Type B pancreatic cell (in vitro differentiated cells): ENCODE measurements at regions not wholly inside any gene's neighbourhood (a gene's known extent, or its start where the extent isn't known, plus 50 kb on each side); places are given as distances from the start of the nearest gene placed in this dataset.

Experiments used
- DNase-seq: peaks from one replicate; pipeline ENCODE4 v3.0.0; 2021; ENCODE audit warnings: mixed read lengths; ENCODE audit not compliant: unreplicated experiment; ENCODE audit errors: extremely low spot score
- H3K27ac Mint-ChIP-seq: 2 replicates; pipeline ENCODE4 v1.8.0; 2021; ENCODE audit warnings: mild to moderate bottlenecking, mixed read lengths
- H3K27me3 Mint-ChIP-seq: 2 replicates; pipeline ENCODE4 v1.8.0; 2021; ENCODE audit warnings: mixed read lengths
- H3K36me3 Mint-ChIP-seq: 2 replicates; pipeline ENCODE4 v1.8.0; 2021; ENCODE audit warnings: mixed read lengths
- H3K4me1 Mint-ChIP-seq: one replicate; pipeline ENCODE4 v1.8.0; 2021; ENCODE audit warnings: mixed read lengths; ENCODE audit not compliant: unreplicated experiment
- H3K4me3 Mint-ChIP-seq: 2 replicates; pipeline ENCODE4 v1.8.0; 2021; ENCODE audit warnings: mild to moderate bottlenecking, mixed read lengths
- H3K9me3 Mint-ChIP-seq: 2 replicates; pipeline ENCODE4 v1.8.0; 2021; ENCODE audit warnings: mixed read lengths
- CTCF ChIP-seq: fragments of 200-600 bp; sonication (generic); conservative IDR thresholded peaks from 2 replicates; pipeline ENCODE4 v1.5.0; 2021; ENCODE audit warnings: antibody characterized with exemption, mild to moderate bottlenecking

- H3K4me1 Mint-ChIP-seq: peaks cover 4% of the 10 kb centered on the region
- no peaks in the 10 kb centered on the region for H3K36me3 Mint-ChIP-seq
- H3K27ac Mint-ChIP-seq: no peak overlapping the region
- peaks cover 22% of the 10 kb centered on the region for H3K27me3 Mint-ChIP-seq
- no peak overlapping the region for H3K4me3 Mint-ChIP-seq
- no peaks in the 10 kb centered on the region for H3K9me3 Mint-ChIP-seq
- no peak for DNase-seq
- TF ChIP-seq CTCF: no peak
These were observed 75.7 kb upstream of the E2F8 start for GRCh38 chr11:19316434-19316833.

GRCh38 chr11:19315511-19315910, 74.8 kb upstream of the E2F8 start:
- no peak for DNase-seq
- Mint-ChIP-seq H3K36me3 (no peaks in the 10 kb centered on the region), H3K4me3 (no peak overlapping the region), H3K9me3 (no peaks in the 10 kb centered on the region), H3K27ac (no peak overlapping the region), H3K27me3 (peaks cover 18% of the 10 kb centered on the region), H3K4me1 (peaks cover 4% of the 10 kb centered on the region)
- no peak for TF ChIP-seq CTCF

GRCh38 chr11:19313140-19313539, 72.4 kb upstream of the E2F8 start:
- H3K27me3 Mint-ChIP-seq: peaks cover 12% of the 10 kb centered on the region
- H3K9me3 Mint-ChIP-seq: no peaks in the 10 kb centered on the region

DNA sequence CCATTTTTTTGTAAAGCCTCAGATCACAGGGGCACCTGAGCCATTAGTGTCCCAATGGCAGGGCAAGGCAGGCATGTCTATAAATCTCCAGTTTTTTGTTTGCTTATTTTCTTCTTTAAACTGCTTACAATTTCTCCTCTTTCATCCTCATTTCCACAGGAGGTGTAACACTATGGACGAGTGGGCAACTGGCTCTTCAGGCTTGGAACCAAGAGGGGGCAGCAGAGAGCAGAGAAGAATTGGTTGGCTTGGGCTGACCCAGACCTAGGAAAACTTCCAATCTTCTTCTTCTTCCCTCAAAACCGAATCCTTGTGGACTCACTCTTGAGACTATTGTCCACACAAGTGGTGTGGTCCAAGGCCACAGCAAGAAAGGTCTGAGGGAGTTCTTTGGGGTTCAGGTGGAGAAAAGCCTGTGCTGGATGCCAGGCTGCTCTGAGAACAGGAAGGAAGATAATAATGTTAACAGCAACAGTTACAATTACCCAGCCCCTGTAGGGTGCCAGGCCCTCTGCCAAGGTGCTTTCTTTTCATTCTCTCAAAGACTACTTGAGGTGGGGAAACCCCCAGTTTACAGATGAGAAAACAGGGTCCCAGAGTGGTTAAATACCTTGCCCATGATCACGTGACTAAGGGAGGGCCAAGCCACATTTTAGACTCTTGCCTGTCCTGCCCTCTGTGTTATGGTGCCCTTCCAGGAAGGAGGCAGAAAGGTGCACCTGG, 70.7 kb upstream of the E2F8 start:
- Mint-ChIP-seq H3K36me3 (no peaks in the 10 kb centered on the region), H3K4me3 (no peak overlapping the region), H3K4me1 (no peaks in the 10 kb centered on the region), H3K27ac (no peak overlapping the region), H3K27me3 (peaks cover 6% of the 10 kb centered on the region), H3K9me3 (no peaks in the 10 kb centered on the region)
- DNase-seq: peak; percentile 76
- TF ChIP-seq CTCF: peak; percentile 90

More at GRCh38 chr11:19313140-19313539, 72.4 kb upstream of the E2F8 start:
- Mint-ChIP-seq H3K27ac (no peak overlapping the region), H3K36me3 (no peaks in the 10 kb centered on the region), H3K4me1 (peaks cover 4% of the 10 kb centered on the region), H3K4me3 (no peak overlapping the region)
- DNase-seq: no peak
- no peak for TF ChIP-seq CTCF

DNA sequence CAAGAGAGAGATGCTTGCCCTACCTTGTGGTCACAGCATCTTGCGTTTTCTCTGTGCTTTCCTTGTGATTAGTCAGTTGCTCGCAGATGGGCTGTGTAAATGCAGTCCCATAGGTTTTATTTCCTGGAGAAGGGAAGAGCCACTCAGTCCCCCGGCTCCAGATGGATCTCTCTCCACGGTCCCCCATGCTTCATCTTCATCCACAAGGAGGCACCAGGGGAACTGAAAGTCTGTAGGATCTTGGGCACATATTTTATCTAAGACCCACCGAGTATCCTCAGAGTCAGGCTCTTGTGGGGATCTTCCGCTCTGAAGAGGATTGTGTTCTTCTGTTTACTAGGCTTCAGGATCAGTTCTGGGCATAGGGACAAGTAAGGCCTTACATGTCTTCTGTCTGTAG, 66.8 kb upstream of the E2F8 start:
- Mint-ChIP-seq H3K27ac (no peak overlapping the region), H3K27me3 (peaks cover 11% of the 10 kb centered on the region), H3K36me3 (no peaks in the 10 kb centered on the region), H3K9me3 (no peaks in the 10 kb centered on the region), H3K4me3 (no peak overlapping the region), H3K4me1 (no peaks in the 10 kb centered on the region)
- no peak for TF ChIP-seq CTCF
- DNase-seq: no peak
